GM18870 (cell line): ENCODE measurements at regions not wholly inside any gene's neighbourhood (a gene's known extent, or its start where the extent isn't known, plus 50 kb on each side); places are given as distances from the start of the nearest gene placed in this dataset.

Source experiments
- ATAC-seq: cut with Tn5 transposase; IDR thresholded peaks from one replicate; pipeline ENCODE4 v1.9.1; 2021; ENCODE audit warnings: moderate library complexity; ENCODE audit not compliant: unreplicated experiment

DNA sequence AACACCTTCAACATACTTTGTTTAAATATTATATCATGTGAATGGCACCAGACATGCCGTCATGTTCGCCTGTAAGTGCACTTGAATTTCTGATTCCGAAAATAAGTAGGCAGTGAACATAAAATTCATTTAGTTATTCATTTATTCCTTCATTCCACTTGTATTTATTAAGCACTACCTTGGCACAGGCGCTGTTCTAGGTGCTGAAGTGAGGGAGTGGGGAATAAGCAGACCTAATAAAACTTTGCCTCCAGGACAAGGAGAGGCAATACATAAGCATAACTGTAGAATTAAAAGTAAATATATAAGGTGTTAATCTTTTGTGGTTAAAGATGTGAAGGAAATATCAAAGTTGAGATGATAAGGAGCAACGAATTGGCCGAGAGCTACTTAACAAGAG, 297.4 kb downstream of the TENT4A start:
- ATAC-seq: no peak

DNA sequence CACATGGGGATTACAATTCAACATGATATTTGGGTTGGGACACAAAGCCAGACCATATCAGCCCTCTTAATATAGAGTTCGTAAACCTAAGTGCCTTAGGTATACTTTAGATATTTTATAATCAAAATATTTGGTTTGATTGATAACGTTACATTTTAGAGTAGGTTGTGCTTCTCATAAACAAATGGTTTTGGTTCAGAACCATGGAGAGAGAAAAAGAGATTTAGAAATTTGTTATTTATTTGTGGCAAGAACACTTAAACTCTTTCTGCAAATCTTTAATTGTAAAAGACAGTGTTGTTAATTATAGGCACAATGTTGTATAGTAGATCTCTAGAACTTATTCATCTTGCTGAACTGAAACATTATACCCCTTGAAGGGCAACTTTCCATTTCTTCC, 298.8 kb downstream of the TENT4A start:
- no peak for ATAC-seq

DNA sequence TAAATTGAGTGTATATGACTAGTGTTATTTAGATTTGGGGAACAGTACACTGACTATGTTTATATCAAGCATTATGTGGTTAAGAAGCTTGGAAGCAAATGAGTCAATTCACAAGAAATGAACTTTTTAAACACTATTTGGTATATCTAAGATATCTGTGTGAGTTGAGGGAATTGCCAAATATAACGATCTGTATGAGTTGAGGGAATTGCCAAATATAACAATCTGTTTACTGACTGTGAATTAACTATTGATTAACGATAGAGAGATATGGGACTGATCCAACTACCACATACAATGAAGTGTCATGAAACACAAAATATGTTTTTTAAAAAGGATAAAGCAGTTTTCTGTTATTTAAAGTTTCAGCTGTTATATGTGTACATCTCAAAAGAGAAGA, 301.4 kb downstream of the TENT4A start:
- ATAC-seq: no peak

DNA sequence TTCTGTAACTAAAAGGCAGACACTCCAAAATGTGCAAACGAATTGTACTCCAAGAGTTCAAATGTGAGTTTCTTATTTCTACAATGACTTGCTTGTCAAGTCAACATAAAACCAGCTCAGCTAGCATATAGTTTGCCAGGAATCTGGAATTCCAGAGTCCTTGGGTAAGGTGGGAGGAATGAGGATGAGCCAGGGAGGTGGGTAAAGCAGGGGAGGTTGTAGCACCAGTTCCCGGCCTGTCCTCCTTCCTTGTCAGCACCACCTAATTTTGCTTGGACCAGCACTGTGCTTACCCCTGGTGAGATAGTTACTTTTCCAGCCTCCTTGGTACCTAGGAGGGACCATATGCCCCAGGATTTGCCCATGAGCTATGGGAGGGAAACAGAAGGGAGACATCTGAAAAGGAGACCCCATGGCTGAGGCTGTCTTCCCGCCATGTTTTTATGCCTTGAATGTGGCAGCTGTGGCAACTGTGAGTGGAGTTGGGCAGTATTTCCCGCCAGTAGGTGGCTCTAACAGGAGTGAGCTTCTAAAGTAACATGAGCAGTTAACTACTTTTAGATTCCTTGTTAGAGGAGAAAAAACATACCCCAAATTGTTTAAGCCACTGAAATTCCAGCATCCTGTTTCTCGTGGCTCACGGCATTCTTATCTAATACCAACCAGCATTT, 302.5 kb downstream of the TENT4A start:
- ATAC-seq: no peak

DNA sequence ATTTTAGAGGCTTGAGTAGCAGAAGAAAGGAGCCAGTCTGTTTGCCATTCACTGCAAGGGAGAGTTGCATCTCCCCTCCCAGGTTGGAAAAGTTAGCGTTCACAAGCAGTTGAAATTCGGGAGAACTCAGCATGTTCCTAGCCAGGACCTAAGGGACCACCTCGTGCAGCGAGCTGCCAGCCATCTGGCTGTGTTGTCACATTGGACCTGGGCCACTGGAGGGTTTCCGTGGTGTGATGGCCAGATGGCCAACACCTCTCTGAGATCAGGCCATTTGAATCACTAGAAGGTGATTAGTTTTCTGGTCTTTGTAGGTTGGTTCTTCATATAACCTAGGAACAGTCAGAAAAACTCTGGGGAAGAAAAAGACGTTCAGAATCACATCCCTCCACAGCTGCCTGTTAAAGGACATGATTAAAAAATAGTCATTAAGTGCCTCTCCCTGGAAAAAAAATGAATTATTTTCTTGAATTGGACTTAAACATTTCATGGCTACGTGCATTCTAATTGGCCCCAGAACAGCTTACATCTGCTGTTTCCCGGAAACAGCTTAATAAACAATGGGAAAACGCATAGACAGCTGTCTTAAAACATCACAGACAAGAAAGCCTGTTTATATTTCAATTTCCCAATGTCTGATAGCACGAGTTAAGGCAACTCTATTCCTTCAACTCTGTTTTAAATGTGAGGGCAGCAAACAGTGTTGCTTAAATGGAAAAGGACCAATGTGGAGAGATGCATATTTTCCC, 303.9 kb downstream of the TENT4A start:
- no peak for ATAC-seq

DNA sequence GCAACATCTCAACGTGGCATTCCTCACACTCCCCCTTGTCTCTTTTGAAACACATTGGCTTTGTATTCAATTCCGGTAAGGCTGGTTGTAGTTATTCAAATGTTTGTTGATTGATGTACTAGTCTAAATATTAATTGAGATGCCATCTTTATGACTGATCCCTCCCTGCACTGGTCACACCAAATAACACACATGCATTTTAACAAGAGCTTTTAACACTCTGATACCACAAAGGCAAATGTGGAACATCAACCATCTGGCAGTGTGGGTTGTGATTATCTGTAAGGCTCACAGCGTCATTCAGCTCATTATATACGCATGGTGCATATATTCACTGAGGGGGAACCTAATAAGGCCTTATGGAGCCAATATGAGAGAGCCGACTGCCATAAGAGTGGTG, 305.0 kb downstream of the TENT4A start:
- ATAC-seq: no peak

DNA sequence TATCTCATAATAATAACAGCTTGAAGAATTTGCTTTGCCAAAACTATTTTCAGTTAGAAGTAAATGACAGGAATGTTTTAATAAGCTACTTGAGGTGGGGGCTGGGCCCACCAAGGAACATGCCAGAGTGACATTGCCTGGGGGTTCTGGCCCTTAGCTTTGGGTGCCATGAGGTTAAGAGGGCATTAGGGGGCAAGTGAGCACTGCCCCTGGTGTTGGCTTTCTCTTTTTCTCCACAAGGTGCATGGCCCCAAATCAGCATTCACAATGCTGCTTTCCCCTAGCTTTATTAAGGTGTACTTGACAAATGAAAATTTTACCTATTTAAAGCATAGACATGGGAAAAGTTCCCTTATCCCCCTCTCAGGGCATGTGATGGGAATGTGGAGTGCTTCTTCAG, 305.4 kb downstream of the TENT4A start:
- ATAC-seq: no peak

DNA sequence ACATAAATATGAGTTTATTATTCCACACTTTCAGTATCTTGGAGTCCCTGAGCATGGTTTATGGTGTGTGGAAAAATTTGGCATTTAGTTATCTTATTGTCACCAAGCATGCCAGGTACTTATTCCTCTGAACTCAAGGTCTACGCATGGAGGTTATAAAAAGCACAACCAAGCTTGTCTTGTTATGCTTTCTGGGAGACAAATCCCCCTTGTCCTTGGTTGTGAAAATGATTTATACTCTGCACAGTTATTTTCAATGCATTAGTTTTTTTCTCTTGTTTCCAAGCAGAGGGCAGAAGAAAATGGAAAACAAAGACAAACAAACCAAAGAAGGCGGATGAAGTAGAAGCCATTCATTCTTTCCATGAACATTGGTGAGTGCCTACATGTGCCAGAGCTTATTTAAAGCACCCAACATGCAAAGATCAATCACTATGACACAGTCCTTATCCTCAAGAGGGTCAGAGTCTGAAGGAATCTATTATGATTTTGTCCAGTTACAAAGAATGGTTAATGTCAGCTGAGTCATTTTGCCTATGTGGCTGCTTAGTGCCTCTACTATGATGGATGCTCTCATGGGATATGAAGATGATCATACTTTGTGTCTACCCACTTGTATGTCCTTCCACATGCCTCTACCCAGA, 323.1 kb downstream of the TENT4A start:
- no peak for ATAC-seq

DNA sequence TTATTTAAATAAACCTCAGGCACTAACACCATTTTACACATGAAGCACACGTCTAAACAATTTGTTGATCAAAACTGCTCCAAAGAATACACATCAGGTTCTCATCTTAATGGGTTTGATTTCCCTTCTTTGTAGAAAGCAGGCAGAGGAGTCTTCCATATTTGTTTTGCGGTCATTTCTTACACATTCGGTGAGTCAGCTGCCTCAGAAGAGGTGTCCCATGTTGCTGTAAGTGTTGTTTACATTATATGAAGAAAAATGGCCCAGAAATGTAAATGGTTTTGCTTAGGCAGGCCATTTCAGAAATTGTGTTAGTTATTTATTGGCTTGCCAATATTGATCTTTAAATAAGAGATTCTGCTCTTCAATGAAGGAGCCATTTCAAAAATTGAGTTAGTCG, 325.8 kb downstream of the TENT4A start:
- no peak for ATAC-seq

DNA sequence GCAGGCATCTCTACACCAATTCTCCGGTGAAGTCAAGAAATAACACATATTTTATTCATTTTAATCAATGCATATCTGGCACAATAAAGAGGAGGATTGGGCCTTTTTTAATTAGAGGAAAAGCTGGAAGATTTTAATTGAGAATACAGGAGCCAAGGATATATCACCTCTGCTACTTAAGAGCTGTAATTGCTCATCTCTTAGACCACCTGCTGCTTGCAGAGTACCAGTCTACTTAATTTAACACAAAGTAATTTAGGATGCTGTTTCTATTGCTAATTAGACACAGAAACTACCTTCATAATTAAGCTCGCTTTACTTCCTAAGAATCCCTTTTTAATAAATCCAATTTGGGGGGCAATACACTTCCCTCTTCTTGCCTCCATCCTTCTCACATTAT, 326.9 kb downstream of the TENT4A start:
- no peak for ATAC-seq

DNA sequence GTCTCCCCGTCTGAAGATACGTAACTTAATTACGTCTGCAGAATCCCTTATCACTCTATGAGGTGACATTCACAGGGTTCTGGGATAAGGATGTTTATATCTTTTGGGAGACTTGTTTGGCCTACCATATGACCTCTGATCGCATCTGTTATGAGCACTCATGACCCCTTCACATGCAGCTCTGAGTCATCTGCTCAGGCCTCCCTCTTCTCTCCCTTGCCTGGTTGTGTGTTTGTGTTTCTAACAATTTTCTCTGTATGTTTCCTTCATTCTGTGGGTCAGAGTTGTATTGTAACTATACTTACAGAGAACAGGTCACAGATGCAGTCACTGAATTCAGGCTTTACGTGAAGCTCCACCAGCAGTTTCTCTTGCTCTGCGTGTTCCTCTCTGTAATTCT, 330.6 kb downstream of the TENT4A start:
- ATAC-seq: no peak

DNA sequence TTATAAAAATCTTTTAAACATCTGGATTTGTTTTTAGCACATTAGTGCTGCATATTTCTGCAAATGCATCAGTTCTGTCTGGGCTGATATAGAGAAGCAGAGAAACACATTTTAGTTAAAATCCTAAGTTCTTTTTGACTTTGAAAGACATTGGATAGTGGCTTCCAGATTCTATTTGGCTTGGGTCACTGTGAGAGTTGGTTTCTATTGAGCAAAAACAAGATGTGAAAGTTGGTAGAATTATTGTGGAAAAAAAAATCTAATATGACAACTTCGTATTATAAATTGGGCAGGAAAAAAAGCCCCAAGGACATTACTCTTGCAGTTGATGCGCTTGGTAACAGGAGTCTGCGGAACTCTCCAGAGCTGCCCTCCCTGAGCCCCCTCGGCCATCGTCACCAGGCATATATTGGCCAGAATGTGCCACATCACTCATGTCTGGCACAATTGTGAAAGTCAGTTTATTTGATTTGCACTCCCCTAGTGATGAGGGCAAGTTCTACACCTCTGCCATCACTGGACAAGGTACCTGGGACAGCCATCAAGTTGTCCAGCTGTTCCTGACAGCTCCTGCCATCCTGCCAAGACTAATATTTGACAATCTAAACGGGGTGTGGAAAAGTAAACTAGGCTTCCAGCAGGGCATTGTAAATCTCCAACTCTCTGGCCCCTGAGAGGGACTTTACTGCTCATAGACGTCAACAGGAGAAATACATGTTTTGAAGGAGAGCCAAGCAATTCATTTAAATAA, 334.5 kb downstream of the TENT4A start:
- no peak for ATAC-seq

DNA sequence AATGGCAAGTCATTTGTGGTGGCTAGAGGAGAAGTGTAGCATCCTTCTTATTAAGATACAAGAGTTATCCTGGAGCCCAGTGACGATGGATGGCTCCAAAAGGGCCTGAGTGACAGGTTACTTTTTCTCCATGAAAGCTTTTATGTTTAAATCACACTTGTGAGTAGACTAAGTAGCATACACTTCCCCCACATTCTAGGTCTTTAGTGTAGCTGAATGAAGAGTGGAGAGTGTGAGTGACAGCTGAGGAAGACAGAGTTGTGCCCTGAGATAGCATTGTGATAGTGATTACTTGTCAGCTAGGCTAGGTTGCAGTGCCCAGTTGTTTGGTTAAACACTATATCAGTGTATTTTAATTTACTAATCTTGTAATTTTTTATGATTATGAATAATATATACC, 337.8 kb downstream of the TENT4A start:
- ATAC-seq: no peak

DNA sequence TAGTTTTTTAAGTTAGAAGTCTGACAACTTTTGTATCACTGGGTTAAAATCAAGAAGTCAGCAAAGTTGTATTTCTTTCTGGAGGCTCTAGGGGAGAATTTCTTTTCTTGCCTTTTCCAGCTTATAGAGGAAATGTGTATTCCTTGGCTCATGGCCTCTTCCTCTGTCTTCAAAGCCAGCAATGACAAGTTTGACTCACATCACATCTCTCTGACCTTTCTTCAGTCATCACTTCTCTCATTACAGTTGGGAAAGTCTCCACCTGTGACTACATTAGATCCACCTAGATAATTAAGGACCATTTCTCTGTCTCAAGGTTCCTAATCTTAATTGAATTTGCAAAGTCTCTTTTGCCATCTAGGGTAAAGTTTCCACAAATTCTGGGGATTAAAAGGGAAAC, 339.9 kb downstream of the TENT4A start:
- ATAC-seq: no peak

DNA sequence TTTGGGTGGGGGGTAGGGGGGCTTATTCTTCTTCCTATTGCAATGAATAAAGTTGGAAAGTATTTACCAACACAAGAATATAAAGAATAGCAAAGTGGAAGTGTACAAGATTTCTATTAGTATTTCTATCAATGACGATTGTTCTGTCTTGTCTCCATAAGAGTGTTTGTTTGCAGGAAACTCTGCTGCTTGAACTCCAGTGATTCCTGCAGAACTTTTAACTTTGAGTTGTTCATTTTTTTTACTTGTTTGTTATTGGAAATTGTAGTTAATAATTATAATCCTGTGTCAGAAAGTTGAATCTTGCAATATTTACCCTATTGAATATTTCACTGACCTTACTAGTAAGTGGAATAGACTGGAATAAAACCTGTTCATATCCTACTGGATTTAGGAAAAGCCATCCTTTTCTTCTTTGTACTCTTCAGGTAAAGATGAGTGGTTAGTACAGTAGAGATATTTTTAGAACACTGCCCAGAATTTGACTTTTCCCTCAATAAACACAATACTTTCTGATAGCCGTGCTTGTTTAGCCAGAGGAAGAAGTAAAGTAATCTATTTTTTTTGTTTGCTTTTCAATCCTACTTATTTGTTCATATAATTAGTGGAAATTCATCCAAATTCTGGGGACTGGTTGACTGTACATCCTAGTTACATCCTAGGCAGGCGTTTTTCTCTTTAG, 340.4 kb downstream of the TENT4A start:
- ATAC-seq: no peak

DNA sequence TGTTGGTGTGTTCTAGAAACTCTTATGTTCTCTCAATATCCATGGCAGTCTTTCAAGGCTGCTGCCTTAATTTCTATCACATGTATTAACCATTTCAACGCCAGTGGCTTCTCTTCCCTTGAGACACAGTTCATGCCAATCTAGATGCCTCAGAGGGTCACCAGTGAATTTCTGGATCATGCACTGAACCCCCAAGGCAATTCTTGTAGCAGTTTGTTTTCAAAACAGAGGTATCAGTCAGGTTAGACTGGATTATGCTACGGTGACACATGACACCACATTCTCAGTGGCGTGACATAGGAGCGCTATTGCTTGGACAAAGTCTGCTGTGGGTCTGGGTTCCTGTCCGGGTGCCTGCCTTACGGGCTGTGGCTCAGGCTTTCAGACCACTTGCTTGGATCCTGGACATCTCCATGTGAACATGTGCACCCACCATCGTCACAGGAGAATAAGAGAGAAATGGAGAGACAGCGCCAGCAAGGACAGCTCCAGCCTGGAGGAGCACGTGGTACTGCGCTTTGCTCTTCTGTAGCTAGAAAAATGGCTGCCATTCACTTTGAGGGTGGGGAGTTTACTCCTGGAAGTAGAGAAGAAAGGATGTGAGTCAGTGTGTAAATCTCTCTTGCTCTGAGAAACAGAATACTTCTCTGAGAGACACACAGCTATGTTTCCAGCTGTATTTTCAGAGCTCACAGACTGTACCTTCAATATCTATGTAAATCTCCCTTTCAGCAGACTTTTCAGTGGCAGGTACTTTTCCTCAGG, 329.3 kb upstream of the ADCY2 start:
- no peak for ATAC-seq

DNA sequence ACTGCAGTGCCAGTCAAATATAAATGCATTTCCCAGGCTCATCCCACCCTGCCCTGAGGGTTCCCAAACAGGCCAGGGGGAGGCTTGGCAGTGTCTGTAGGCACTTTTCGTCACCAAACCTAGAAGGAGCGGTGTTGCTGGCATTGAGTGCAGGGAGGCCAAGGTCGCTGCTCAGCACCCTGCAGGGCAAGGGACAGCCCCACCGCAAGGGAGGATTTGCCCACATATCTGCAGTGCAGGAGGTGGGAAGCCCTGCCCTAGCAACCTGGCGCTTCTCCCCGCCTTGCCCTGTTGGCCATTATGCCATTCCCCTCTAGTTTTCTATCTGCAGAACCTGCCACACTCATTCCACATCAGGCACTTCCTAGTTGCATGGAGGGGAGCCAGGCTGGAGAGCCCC, 327.8 kb upstream of the ADCY2 start:
- no peak for ATAC-seq

DNA sequence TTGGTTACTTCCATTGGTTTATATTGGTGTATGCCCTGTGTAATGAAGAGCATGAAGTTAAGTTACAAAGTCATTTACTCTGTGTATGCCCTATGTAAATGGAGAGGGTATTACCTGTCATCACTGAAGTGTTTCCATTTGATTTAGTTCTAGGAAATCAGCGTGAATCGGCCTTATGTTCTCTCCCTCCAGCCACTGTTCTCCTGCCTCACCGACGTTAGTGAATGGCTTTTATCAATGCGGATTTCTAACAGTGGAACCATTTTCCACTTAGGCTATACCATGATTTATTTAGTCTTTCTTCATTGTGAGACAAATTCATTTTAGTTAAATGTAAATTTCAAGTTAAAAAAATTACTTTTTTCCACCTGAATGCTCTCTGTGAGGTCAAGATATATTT, 327.0 kb upstream of the ADCY2 start:
- no peak for ATAC-seq

DNA sequence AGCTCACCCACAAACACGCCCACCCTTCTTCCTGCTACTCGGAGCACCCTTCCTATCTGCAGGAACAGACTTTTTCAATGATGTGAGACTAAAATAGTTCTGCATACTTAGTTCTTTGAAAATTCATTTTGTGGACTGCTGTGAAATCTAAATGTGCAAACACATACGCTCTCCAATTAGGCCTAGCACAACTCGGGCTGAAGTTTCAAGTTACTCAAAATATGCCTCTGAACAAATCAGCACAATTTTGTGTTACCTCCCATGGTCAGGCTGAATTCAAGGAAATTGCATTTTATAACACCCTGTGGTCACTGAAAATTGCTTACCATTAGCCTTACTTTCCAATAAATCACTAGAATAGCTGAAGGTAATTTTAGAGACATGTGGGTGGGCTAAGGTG, 323.8 kb upstream of the ADCY2 start:
- ATAC-seq: no peak

DNA sequence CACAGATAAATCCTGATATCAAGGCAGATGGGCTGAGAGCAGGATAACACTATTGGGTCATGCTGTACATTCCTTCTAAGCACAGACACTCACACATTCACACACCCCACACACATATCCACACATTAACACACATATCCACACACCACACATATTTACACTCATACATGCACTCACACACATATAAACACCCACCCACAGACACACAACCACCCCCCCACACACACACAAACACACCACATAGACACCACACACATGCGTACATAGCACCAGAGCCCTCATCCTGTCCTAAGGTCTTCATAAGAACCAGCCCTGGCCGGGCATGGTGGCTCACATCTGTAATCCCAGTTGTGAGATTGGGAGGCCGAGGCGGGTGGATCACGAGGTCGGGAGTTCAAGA, 322.3 kb upstream of the ADCY2 start:
- ATAC-seq: no peak
